ENCODE measurements at regions not wholly inside any gene's neighbourhood (a gene's known extent, or its start where the extent isn't known, plus 50 kb on each side); places are given as distances from the start of the nearest gene placed in this dataset.
"Not testable (repeated sequence)": the region's sequence is repeated elsewhere in the genome, so short reads cannot be mapped to it uniquely, and the experiment has no call there.

GRCh38 chr12:25394025-25394424, 143.3 kb upstream of the KRAS start:
- Histone ChIP-seq H2AFZ (ENCODE audit: low read depth, low read length, severe bottlenecking) (no peak overlapping the region), H3K4me2 (ENCODE audit: low read depth, low read length, poor library complexity, severe bottlenecking) (no peak overlapping the region), H3K27ac (ENCODE audit: low read depth, low read length) (no peak overlapping the region), H3K9me2 (replicated peaks; ENCODE audit: insufficient read depth, low read length) (no peaks in the 10 kb centered on the region), H3K79me2 (ENCODE audit: insufficient read depth, low read length) (no peaks in the 10 kb centered on the region), H3K4me3 (ENCODE audit: insufficient read depth, low read length, poor library complexity, severe bottlenecking) (no peak overlapping the region), H3K9me3 (ENCODE audit: insufficient read depth, low read length) (no peaks in the 10 kb centered on the region), H3F3A (ENCODE audit: insufficient read depth) (no peaks in the 10 kb centered on the region), H3K9ac (ENCODE audit: low read length) (no peak overlapping the region), H3K27me3 (ENCODE audit: low read length) (no peaks in the 10 kb centered on the region), H4K20me1 (ENCODE audit: low read depth, low read length) (no peaks in the 10 kb centered on the region), H3K36me3 (ENCODE audit: low read length) (no peaks in the 10 kb centered on the region)
- no peak for TF ChIP-seq CTCF (IDR thresholded peaks at IDR 0.05; ENCODE audit: insufficient read depth, low read length, poor library complexity, severe bottlenecking)
- TF ChIP-seq EZH2phosphoT487 (conservative IDR thresholded peaks at IDR 0.05; ENCODE audit: low read length) = no peak

- not testable (repeated sequence) for H3F3A ChIP-seq (ENCODE audit: insufficient read depth); H3K4me2 ChIP-seq (ENCODE audit: low read depth, low read length, poor library complexity, severe bottlenecking); H2AFZ ChIP-seq (ENCODE audit: low read depth, low read length, severe bottlenecking); H3K9me3 ChIP-seq (ENCODE audit: insufficient read depth, low read length); H3K27me3 ChIP-seq (ENCODE audit: low read length); H3K79me2 ChIP-seq (ENCODE audit: insufficient read depth, low read length); H4K20me1 ChIP-seq (ENCODE audit: low read depth, low read length); H3K9me2 ChIP-seq (replicated peaks; ENCODE audit: insufficient read depth, low read length); H3K9ac ChIP-seq (ENCODE audit: low read length); H3K27ac ChIP-seq (ENCODE audit: low read depth, low read length); H3K4me3 ChIP-seq (ENCODE audit: insufficient read depth, low read length, poor library complexity, severe bottlenecking); H3K36me3 ChIP-seq (ENCODE audit: low read length)
Measured at GRCh38 chr12:25391346-25391745, 140.6 kb upstream of the KRAS start.

GRCh38 chr12:25388183-25388582, 137.5 kb upstream of the KRAS start:
- no peak overlapping the region for H3K27ac ChIP-seq (ENCODE audit: low read depth, low read length)
- TF ChIP-seq CTCF (IDR thresholded peaks at IDR 0.05; ENCODE audit: insufficient read depth, low read length, poor library complexity, severe bottlenecking) = no peak
- no peak for TF ChIP-seq EZH2phosphoT487 (conservative IDR thresholded peaks at IDR 0.05; ENCODE audit: low read length)
- no peaks in the 10 kb centered on the region for H3K9me2 ChIP-seq (replicated peaks; ENCODE audit: insufficient read depth, low read length)
- H3K4me3 ChIP-seq (ENCODE audit: insufficient read depth, low read length, poor library complexity, severe bottlenecking) = no peak overlapping the region
- H3K4me2 ChIP-seq (ENCODE audit: low read depth, low read length, poor library complexity, severe bottlenecking) = no peak overlapping the region
- no peak overlapping the region for H3K9ac ChIP-seq (ENCODE audit: low read length)
- no peak overlapping the region for H2AFZ ChIP-seq (ENCODE audit: low read depth, low read length, severe bottlenecking)
- H3K36me3 ChIP-seq (ENCODE audit: low read length) = no peaks in the 10 kb centered on the region
- H3K9me3 ChIP-seq (ENCODE audit: insufficient read depth, low read length) = no peaks in the 10 kb centered on the region
- H3K79me2 ChIP-seq (ENCODE audit: insufficient read depth, low read length) = no peaks in the 10 kb centered on the region
- 0 out of 2 replicates have a peak, but pooled peaks cover 5% of the 10 kb centered on the region for H3F3A ChIP-seq (ENCODE audit: insufficient read depth)
- H3K27me3 ChIP-seq (ENCODE audit: low read length) = no peaks in the 10 kb centered on the region
- H4K20me1 ChIP-seq (ENCODE audit: low read depth, low read length) = no peaks in the 10 kb centered on the region

- H3K36me3 ChIP-seq (ENCODE audit: low read length) = no peaks in the 10 kb centered on the region
- no peaks in the 10 kb centered on the region for H3K27me3 ChIP-seq (ENCODE audit: low read length)
- H3K9me3 ChIP-seq (ENCODE audit: insufficient read depth, low read length) = no peaks in the 10 kb centered on the region
- no peak overlapping the region for H2AFZ ChIP-seq (ENCODE audit: low read depth, low read length, severe bottlenecking)
- H3K9ac ChIP-seq (ENCODE audit: low read length) = no peak overlapping the region
- H3K9me2 ChIP-seq (replicated peaks; ENCODE audit: insufficient read depth, low read length) = no peaks in the 10 kb centered on the region
- no peaks in the 10 kb centered on the region for H4K20me1 ChIP-seq (ENCODE audit: low read depth, low read length)
- 0 out of 2 replicates have a peak, but pooled peaks cover 5% of the 10 kb centered on the region for H3F3A ChIP-seq (ENCODE audit: insufficient read depth)
- H3K79me2 ChIP-seq (ENCODE audit: insufficient read depth, low read length) = no peaks in the 10 kb centered on the region
- H3K4me2 ChIP-seq (ENCODE audit: low read depth, low read length, poor library complexity, severe bottlenecking) = no peak overlapping the region
- TF ChIP-seq CTCF (IDR thresholded peaks at IDR 0.05; ENCODE audit: insufficient read depth, low read length, poor library complexity, severe bottlenecking) = no peak
- TF ChIP-seq EZH2phosphoT487 (conservative IDR thresholded peaks at IDR 0.05; ENCODE audit: low read length) = no peak
- no peak overlapping the region for H3K4me3 ChIP-seq (ENCODE audit: insufficient read depth, low read length, poor library complexity, severe bottlenecking)
- no peak overlapping the region for H3K27ac ChIP-seq (ENCODE audit: low read depth, low read length)
Measured at GRCh38 chr12:25387732-25388050, 137.0 kb upstream of the KRAS start.

All from SU-DHL-6 (cell line).